B cell (primary cell): ENCODE measurements at regions not wholly inside any gene's neighbourhood (a gene's known extent, or its start where the extent isn't known, plus 50 kb on each side); places are given as distances from the start of the nearest gene placed in this dataset.
"Not testable (repeated sequence)": the region's sequence is repeated elsewhere in the genome, so short reads cannot be mapped to it uniquely, and the experiment has no call there.

Source experiments
- ATAC-seq: fragments of 200-7000 bp; cut with Tn5 transposase; one replicate; pipeline ENCODE4 v1.10.0; 2021; ENCODE audit warnings: low read depth, mild to moderate bottlenecking, moderate number of reproducible peaks, moderate library complexity
- CTCF ChIA-PET: fragments of 350-600 bp; sonication (Branson Sonifier 250); formaldehyde crosslinking; loops from one replicate; lab custom pipeline; 2021; ENCODE audit warnings: antibody characterized with exemption, inconsistent platforms; lab: Charles Lee
- POLR2A ChIA-PET: fragments of 350-600 bp; sonication (Branson Sonifier 250); formaldehyde crosslinking; loops from one replicate; lab custom pipeline; 2021; ENCODE audit warnings: antibody characterized with exemption; lab: Charles Lee
- DNase-seq: peaks from one replicate; pipeline ENCODE4 v3.0.0; 2013
- H2AFZ ChIP-seq: 2 replicates; pipeline ENCODE4 v1.6.1; 2012; ENCODE audit warnings: mild to moderate bottlenecking, low read depth, low read length; ENCODE audit not compliant: insufficient read depth, poor library complexity, severe bottlenecking
- H3K27ac ChIP-seq, 2 donors: 1 replicate in 1 of 2; 2 replicates in 1 of 2; pipeline ENCODE4 v1.5.1; 2012 to 2013; ENCODE audit warnings: low read length in 2 of 2, mild to moderate bottlenecking in 2 of 2, moderate library complexity in 1 of 2
- H3K27me3 ChIP-seq, 4 experiments: fragments of 200-600 bp in 1 of 4; sonication (generic) in 1 of 4; replicated peaks in 1 of 4; 1 replicate in 2 of 4; 2 replicates in 2 of 4; pipeline versions ENCODE4 v1.6.1 to v1.7.0; 2013 to 2016; ENCODE audit warnings: low read length in 3 of 4, mild to moderate bottlenecking in 2 of 4, mixed read lengths in 1 of 4, moderate library complexity in 1 of 4; ENCODE audit not compliant: insufficient read depth in 4 of 4, control insufficient read depth in 3 of 4; ENCODE audit errors: control extremely low read depth in 1 of 4
- H3K36me3 ChIP-seq, 2 experiments: replicated peaks in 1 of 2; 1 replicate in 1 of 2; 2 replicates in 1 of 2; pipeline versions ENCODE4 v1.6.1 to v1.7.1; 2013; ENCODE audit warnings: low read length in 1 of 2; ENCODE audit not compliant: insufficient read depth in 2 of 2, control insufficient read depth in 1 of 2; ENCODE audit errors: control extremely low read depth in 1 of 2, extremely low read depth in 1 of 2
- H3K4me1 ChIP-seq, 2 donors: fragments of 200-600 bp in 1 of 2; sonication (generic) in 1 of 2; 1 replicate in 1 of 2; 2 replicates in 1 of 2; pipeline versions ENCODE4 v1.5.1 to v1.6.1; 2013 to 2017; ENCODE audit warnings: low read length in 2 of 2; ENCODE audit not compliant: control insufficient read depth in 2 of 2, insufficient read depth in 2 of 2
- H3K4me2 ChIP-seq: replicated peaks from 2 replicates; pipeline ENCODE3; 2012; ENCODE audit warnings: mild to moderate bottlenecking, low read depth, low read length; ENCODE audit not compliant: poor library complexity, severe bottlenecking
- H3K4me3 ChIP-seq, 5 experiments: fragments of 200-600 bp in 1 of 5; sonication (generic) in 1 of 5; 1 replicate in 3 of 5; 2 replicates in 2 of 5; pipeline versions ENCODE4 v1.5.1 to v1.7.0; 2011 to 2016; ENCODE audit warnings: low read length in 4 of 5, mild to moderate bottlenecking in 4 of 5, low read depth in 2 of 5, control low read depth in 1 of 5, moderate library complexity in 1 of 5; ENCODE audit not compliant: insufficient read depth in 1 of 5; ENCODE audit errors: control extremely low read depth in 1 of 5, extremely low read depth in 1 of 5
- H3K79me2 ChIP-seq: fragments of 200-600 bp; sonication (generic); one replicate; pipeline ENCODE4 v1.6.0; 2016; ENCODE audit warnings: low read length; ENCODE audit not compliant: control insufficient read depth, insufficient read depth
- H3K9ac ChIP-seq: fragments of 200-600 bp; sonication (generic); 2 replicates; pipeline ENCODE4 v1.6.1; 2017; ENCODE audit warnings: mild to moderate bottlenecking, low read length, moderate library complexity
- H3K9me3 ChIP-seq, 3 donors: one replicate each; pipeline versions ENCODE4 v1.6.1 to v1.7.1; 2013; ENCODE audit warnings: low read length in 2 of 3; ENCODE audit not compliant: control insufficient read depth in 2 of 3, insufficient read depth in 1 of 3; ENCODE audit errors: control extremely low read depth in 1 of 3
- H4K20me1 ChIP-seq: 2 replicates; pipeline ENCODE4 v1.6.0; 2012; ENCODE audit warnings: mild to moderate bottlenecking, low read length; ENCODE audit not compliant: insufficient read depth, control insufficient read depth, poor library complexity, severe bottlenecking
- H3K27ac Mint-ChIP-seq: one replicate; pipeline ENCODE4 v1.8.0; 2021; ENCODE audit warnings: mixed read lengths
- H3K27me3 Mint-ChIP-seq: one replicate; pipeline ENCODE4 v1.8.0; 2021; ENCODE audit warnings: mixed read lengths
- H3K4me1 Mint-ChIP-seq: one replicate; pipeline ENCODE4 v1.8.0; 2021; ENCODE audit warnings: mixed read lengths
- H3K4me3 Mint-ChIP-seq: one replicate; pipeline ENCODE4 v1.8.0; 2021; ENCODE audit warnings: mixed read lengths
- H3K9me3 Mint-ChIP-seq: one replicate; pipeline ENCODE4 v1.8.0; 2022; ENCODE audit warnings: mixed read lengths; ENCODE audit not compliant: insufficient read depth
- EZH2 ChIP-seq: IDR thresholded peaks from 2 replicates; pipeline ENCODE4 v1.6.1; 2012; ENCODE audit warnings: borderline replicate concordance, low read depth, mild to moderate bottlenecking, moderate library complexity, low read length; ENCODE audit not compliant: insufficient read depth, poor library complexity, severe bottlenecking
- WGBS: methylation state at CpG from one replicate; pipeline ENCODE4 v1.1.5; 2013; ENCODE audit warnings: missing lambda C conversion rate; ENCODE audit not compliant: insufficient coverage; 5-methylcytosine and 5-hydroxymethylcytosine counted together
- intact Hi-C: fragments of 100-400 bp; cut with micrococcal nuclease; formaldehyde crosslinking; loops from one replicate; pipeline ENCODE4 v1.10.0; 2022
- TF ChIP-seq, protein P1 (sequence below): fragments of 200-600 bp; IDR thresholded peaks from one replicate; pipeline ENCODE4 v1.8.0; 2022; ENCODE audit warnings: antibody characterized with exemption, mild to moderate bottlenecking

DNA sequence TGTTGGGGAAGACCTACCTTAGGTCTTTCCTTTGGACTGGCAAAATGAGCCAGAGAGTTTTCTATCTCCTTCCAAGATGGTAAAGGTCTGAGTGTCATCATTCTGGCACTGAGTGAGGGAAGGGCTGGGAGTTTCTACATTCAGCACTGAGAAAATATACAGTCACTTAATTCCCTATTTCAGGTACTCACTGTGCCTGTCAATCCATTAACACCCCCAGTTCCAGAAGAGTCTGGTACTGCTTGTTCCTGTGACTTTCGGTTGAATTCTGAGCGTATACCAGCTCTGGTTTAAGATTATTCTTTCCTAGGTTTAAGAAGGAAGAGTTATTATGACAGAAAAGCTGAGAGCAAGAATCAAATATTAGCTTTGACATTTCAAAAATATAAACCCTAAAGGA lies 68.4 kb downstream of the MTX3 start:
- WGBS = no CpG with 5 or more reads among the region's 2 CpGs
- Histone ChIP-seq H3K4me3 (no peak overlapping the region), H4K20me1 (no peaks in the 10 kb centered on the region), H2AFZ (no peak overlapping the region), H3K36me3 (no peaks in the 10 kb centered on the region), H3K9me3 (peaks cover 0 to 6% (median 0%) of the 10 kb centered on the region in 3 donors), H3K79me2 (no peaks in the 10 kb centered on the region), H3K9ac (no peak overlapping the region), H3K27ac (no peak overlapping the region), H3K4me1 (no peaks in the 10 kb centered on the region), H3K4me2 (no peak overlapping the region), H3K27me3 (no peaks in the 10 kb centered on the region)
- intact Hi-C loops = no loop called here
- DNase-seq = no peak
- no peaks in the 10 kb centered on the region for H3K4me1 Mint-ChIP-seq
- POLR2A ChIA-PET = no interaction called here
- H3K4me3 Mint-ChIP-seq = no peak overlapping the region
- CTCF ChIA-PET = interaction anchor here (1.0 kb wide), 1 partner anchor 163 kb away, joined by 3 read pairs; no protein-coding TSS in a partner anchor
- no peak for ATAC-seq
- H3K27ac Mint-ChIP-seq = no peak overlapping the region
- TF ChIP-seq EZH2 = no peak
- TF ChIP-seq, protein P1, sequence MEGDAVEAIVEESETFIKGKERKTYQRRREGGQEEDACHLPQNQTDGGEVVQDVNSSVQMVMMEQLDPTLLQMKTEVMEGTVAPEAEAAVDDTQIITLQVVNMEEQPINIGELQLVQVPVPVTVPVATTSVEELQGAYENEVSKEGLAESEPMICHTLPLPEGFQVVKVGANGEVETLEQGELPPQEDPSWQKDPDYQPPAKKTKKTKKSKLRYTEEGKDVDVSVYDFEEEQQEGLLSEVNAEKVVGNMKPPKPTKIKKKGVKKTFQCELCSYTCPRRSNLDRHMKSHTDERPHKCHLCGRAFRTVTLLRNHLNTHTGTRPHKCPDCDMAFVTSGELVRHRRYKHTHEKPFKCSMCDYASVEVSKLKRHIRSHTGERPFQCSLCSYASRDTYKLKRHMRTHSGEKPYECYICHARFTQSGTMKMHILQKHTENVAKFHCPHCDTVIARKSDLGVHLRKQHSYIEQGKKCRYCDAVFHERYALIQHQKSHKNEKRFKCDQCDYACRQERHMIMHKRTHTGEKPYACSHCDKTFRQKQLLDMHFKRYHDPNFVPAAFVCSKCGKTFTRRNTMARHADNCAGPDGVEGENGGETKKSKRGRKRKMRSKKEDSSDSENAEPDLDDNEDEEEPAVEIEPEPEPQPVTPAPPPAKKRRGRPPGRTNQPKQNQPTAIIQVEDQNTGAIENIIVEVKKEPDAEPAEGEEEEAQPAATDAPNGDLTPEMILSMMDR = no peak
- H3K27me3 Mint-ChIP-seq = peaks cover 16% of the 10 kb centered on the region
- peaks cover 11% of the 10 kb centered on the region for H3K9me3 Mint-ChIP-seq

DNA sequence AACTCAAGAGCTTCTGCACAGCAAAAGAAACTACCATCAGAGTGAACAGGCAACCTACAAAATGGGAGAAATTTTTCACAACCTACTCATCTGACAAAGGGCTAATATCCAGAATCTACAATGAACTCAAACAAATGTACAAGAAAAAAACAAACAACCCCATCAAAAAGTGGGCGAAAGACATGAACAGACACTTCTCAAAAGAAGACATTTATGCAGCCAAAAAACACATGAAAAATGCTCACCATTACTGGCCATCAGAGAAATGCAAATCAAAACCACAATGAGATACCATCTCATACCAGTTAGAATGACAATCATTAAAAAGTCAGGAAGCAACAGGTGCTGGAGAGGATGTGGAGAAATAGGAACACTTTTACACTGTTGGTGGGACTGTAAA lies 83.6 kb downstream of the MTX3 start:
- CTCF ChIA-PET, H3K4me3 ChIP-seq, H3K27ac ChIP-seq, POLR2A ChIA-PET, H3K27me3 Mint-ChIP-seq, H2AFZ ChIP-seq, H3K27ac Mint-ChIP-seq, H3K79me2 ChIP-seq, H3K4me2 ChIP-seq, H3K9ac ChIP-seq, intact Hi-C loops, DNase-seq, H3K4me1 Mint-ChIP-seq, ATAC-seq, H3K4me3 Mint-ChIP-seq, H3K36me3 ChIP-seq, H3K9me3 Mint-ChIP-seq, H3K27me3 ChIP-seq, H4K20me1 ChIP-seq, H3K4me1 ChIP-seq: not testable (repeated sequence)
- no CpG with 5 or more reads among the region's 1 CpG for WGBS
- H3K9me3 ChIP-seq = peaks cover 0 to 11% (median 0%) of the 10 kb centered on the region in 3 donors

- H3K4me1 Mint-ChIP-seq, H2AFZ ChIP-seq, H3K4me3 Mint-ChIP-seq, H3K27ac ChIP-seq, H3K27me3 ChIP-seq, H3K9ac ChIP-seq, DNase-seq, H3K36me3 ChIP-seq, intact Hi-C loops, CTCF ChIA-PET, H3K4me1 ChIP-seq, POLR2A ChIA-PET, H3K79me2 ChIP-seq, H3K27ac Mint-ChIP-seq, H3K4me2 ChIP-seq, H3K9me3 Mint-ChIP-seq, H3K9me3 ChIP-seq, H4K20me1 ChIP-seq, ATAC-seq, H3K4me3 ChIP-seq: not testable (repeated sequence)
- 96% methylated on average over 3 of the region's 10 CpGs for WGBS
- H3K27me3 Mint-ChIP-seq = peaks cover 21% of the 10 kb centered on the region
Measured at GRCh38 chr5:79902571-79902970, 88.5 kb downstream of the MTX3 start.
